ENCODE measurements at regions not wholly inside any gene's neighbourhood (a gene's known extent, or its start where the extent isn't known, plus 50 kb on each side); places are given as distances from the start of the nearest gene placed in this dataset.

GRCh38 chr9:747567-747966, 93.9 kb upstream of the DMRT1 start:
- CTCF ChIA-PET: no interaction called here
- no peak for DNase-seq (ENCODE audit: low read depth, low spot score)
- TF ChIP-seq, protein P1, sequence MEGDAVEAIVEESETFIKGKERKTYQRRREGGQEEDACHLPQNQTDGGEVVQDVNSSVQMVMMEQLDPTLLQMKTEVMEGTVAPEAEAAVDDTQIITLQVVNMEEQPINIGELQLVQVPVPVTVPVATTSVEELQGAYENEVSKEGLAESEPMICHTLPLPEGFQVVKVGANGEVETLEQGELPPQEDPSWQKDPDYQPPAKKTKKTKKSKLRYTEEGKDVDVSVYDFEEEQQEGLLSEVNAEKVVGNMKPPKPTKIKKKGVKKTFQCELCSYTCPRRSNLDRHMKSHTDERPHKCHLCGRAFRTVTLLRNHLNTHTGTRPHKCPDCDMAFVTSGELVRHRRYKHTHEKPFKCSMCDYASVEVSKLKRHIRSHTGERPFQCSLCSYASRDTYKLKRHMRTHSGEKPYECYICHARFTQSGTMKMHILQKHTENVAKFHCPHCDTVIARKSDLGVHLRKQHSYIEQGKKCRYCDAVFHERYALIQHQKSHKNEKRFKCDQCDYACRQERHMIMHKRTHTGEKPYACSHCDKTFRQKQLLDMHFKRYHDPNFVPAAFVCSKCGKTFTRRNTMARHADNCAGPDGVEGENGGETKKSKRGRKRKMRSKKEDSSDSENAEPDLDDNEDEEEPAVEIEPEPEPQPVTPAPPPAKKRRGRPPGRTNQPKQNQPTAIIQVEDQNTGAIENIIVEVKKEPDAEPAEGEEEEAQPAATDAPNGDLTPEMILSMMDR (IDR thresholded peaks at IDR 0.05; ENCODE audit: low read depth, low read length): no peak
- H3K4me3 ChIP-seq (ENCODE audit: low read depth, low read length): no peak overlapping the region
- H3K27ac ChIP-seq (ENCODE audit: low read depth, low read length): no peak overlapping the region
- POLR2A ChIA-PET: no interaction called here
- no peaks in the 10 kb centered on the region for H3K27me3 ChIP-seq (ENCODE audit: control insufficient read depth, insufficient read depth, low read length)
- no peaks in the 10 kb centered on the region for H3K9me3 ChIP-seq (ENCODE audit: control insufficient read depth, insufficient read depth, low read length)

DNA sequence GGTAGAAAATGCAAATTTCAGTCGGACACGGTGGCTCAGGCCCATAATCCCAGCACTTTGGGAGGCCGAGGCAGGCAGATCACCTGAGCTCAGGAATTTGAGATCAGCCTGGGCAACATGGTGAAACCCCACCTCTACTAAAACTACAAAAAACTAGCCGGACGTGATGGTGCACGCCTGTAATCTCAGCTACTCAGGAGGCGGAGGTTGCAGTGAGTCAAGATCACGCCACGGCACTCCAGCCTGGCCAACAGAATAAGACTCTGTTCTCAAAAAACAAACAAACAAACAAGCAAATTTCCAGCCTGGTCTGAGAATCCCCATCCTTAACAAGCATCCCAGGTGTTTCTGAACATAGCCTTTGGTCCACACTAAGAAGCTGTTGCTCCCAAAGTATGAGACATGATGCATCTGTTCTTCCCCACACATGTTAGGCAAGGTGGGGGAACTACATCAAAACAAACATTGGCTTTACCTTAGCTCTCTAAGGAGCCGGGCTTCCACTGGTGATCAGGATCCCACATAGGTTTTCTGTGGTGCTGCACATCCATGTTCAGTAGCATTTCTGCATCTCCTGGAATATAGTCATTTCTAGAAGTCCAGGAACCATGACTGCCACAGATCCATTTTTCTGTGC, 92.5 kb upstream of the DMRT1 start:
- Histone ChIP-seq H3K9me3 (ENCODE audit: control insufficient read depth, insufficient read depth, low read length) (no peaks in the 10 kb centered on the region), H3K4me3 (ENCODE audit: low read depth, low read length) (no peak overlapping the region), H3K27ac (ENCODE audit: low read depth, low read length) (no peak overlapping the region), H3K27me3 (ENCODE audit: control insufficient read depth, insufficient read depth, low read length) (no peaks in the 10 kb centered on the region)
- TF ChIP-seq, protein P1 (IDR thresholded peaks at IDR 0.05; ENCODE audit: low read depth, low read length): no peak
- DNase-seq (ENCODE audit: low read depth, low spot score): no peak
- CTCF ChIA-PET: interaction anchor here (0.8 to 1.6 kb wide), 4 partner anchors 9 to 134 kb away, joined by 3 to 4 read pairs (median 3); no protein-coding TSS in a partner anchor
- POLR2A ChIA-PET: interaction anchor here (1.4 kb wide), 1 partner anchor 11 kb away, joined by 3 read pairs; no protein-coding TSS in a partner anchor

GRCh38 chr9:749716-750115, 91.8 kb upstream of the DMRT1 start:
- Histone ChIP-seq H3K4me3 (ENCODE audit: low read depth, low read length) (no peak overlapping the region), H3K9me3 (ENCODE audit: control insufficient read depth, insufficient read depth, low read length) (no peaks in the 10 kb centered on the region), H3K27ac (ENCODE audit: low read depth, low read length) (no peak overlapping the region), H3K27me3 (ENCODE audit: control insufficient read depth, insufficient read depth, low read length) (no peaks in the 10 kb centered on the region)
- ChIA-PET POLR2A (interaction anchor here (1.4 kb wide), 1 partner anchor 11 kb away, joined by 3 read pairs; no protein-coding TSS in a partner anchor), CTCF (interaction anchor here (1.6 kb wide), 1 partner anchor 57 kb away, joined by 4 read pairs; no protein-coding TSS in a partner anchor)
- no peak for DNase-seq (ENCODE audit: low read depth, low spot score)
- TF ChIP-seq, protein P1 (IDR thresholded peaks at IDR 0.05; ENCODE audit: low read depth, low read length): no peak

DNA sequence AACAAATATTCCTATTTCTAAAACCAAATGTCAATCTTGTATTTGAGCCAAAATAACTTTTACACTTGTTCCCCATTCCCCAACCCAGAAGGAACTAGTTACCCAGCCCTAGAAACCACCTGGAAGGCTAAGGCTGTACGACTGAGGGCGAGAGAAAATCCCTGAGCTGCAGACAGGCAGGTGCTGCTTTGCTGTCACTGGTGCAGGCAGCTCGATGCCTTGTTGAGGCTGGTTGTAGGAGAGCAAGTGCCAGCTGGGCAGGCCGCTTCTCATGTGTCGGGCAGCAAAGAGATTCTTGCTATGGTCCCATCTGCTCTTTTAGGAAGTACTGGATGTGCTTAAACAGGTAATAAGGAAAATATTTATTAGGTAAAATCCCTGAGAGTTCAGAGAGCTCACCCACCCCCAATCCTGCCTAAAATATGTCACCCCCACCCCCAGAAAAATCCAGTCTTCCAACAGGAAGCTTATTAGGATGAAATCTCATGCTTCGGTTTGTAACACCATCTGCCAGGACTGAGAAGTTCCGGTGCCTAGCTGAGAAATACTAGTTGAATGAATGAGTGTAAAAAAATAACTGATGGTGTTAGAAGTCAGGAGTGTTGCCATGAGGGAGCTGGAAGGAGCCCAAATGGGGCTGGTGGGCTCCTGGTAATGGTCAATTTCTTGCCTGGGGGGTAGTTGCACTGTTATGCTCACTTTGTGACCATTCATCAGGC, 91.1 kb upstream of the DMRT1 start:
- TF ChIP-seq, protein P1 (IDR thresholded peaks at IDR 0.05; ENCODE audit: low read depth, low read length): no peak
- CTCF ChIA-PET: interaction anchor here (0.7 to 1.6 kb wide), 3 partner anchors 56 to 291 kb away, joined by 3 to 6 read pairs (median 4); no protein-coding TSS in a partner anchor

More for the DNA sequence above, 91.1 kb upstream of the DMRT1 start:
- Histone ChIP-seq H3K4me3 (ENCODE audit: low read depth, low read length) (no peak overlapping the region), H3K27ac (ENCODE audit: low read depth, low read length) (peak overlapping the region; percentile 21), H3K27me3 (ENCODE audit: control insufficient read depth, insufficient read depth, low read length) (no peaks in the 10 kb centered on the region), H3K9me3 (ENCODE audit: control insufficient read depth, insufficient read depth, low read length) (no peaks in the 10 kb centered on the region)
- POLR2A ChIA-PET: interaction anchor here (0.7 to 1.4 kb wide), 2 partner anchors 11 to 12 kb away, joined by 3 to 7 read pairs; no protein-coding TSS in a partner anchor
- no peak for DNase-seq (ENCODE audit: low read depth, low spot score)

Measured in AG04450 (cell line).